Activated CD4-positive, CD25-positive, alpha-beta regulatory T cell treated with anti-CD3 and anti-CD28 coated beads, Interleukin-2, amount 50 U/mL, for 72 hours (primary cell): ENCODE measurements at regions not wholly inside any gene's neighbourhood (a gene's known extent, or its start where the extent isn't known, plus 50 kb on each side); places are given as distances from the start of the nearest gene placed in this dataset.

Source experiments
- DNase-seq: peaks from one replicate; pipeline ENCODE4 v3.0.0; 2021

- DNase-seq: no peak
Measured at GRCh38 chr12:41743835-41744234, 400.8 kb downstream of the GXYLT1 start.

- no peak for DNase-seq
Measured at GRCh38 chr12:41739066-41739465, 405.6 kb downstream of the GXYLT1 start.

GRCh38 chr12:41737423-41737822 is 407.3 kb downstream of the GXYLT1 start:
- DNase-seq: no peak

GRCh38 chr12:41736436-41736835 is 408.2 kb downstream of the GXYLT1 start:
- no peak for DNase-seq

GRCh38 chr12:41731691-41732090 is 413.0 kb downstream of the GXYLT1 start:
- DNase-seq: no peak

GRCh38 chr12:41731061-41731460 is 413.6 kb downstream of the GXYLT1 start:
- no peak for DNase-seq

GRCh38 chr12:41724216-41724615 is 420.5 kb downstream of the GXYLT1 start:
- DNase-seq: no peak

GRCh38 chr12:41719214-41719613 is 425.5 kb downstream of the GXYLT1 start:
- DNase-seq: no peak

GRCh38 chr12:41715256-41715655 is 429.4 kb downstream of the GXYLT1 start:
- DNase-seq: no peak

- DNase-seq: no peak
Measured at GRCh38 chr12:41709463-41710285, 435.0 kb downstream of the GXYLT1 start.

GRCh38 chr12:41709012-41709411 is 435.7 kb downstream of the GXYLT1 start:
- no peak for DNase-seq

- DNase-seq: no peak
Measured at GRCh38 chr12:41706376-41706775, 438.3 kb downstream of the GXYLT1 start.

- DNase-seq: no peak
Measured at GRCh38 chr12:41701943-41702601, 442.6 kb downstream of the GXYLT1 start.

GRCh38 chr12:41700940-41701339 is 443.7 kb downstream of the GXYLT1 start:
- DNase-seq: no peak

GRCh38 chr12:41699658-41700057 is 445.0 kb downstream of the GXYLT1 start:
- no peak for DNase-seq

GRCh38 chr12:41697161-41697560 is 447.5 kb downstream of the GXYLT1 start:
- no peak for DNase-seq

GRCh38 chr12:41684997-41685396 is 459.7 kb downstream of the GXYLT1 start:
- no peak for DNase-seq

GRCh38 chr12:41683513-41684240 is 461.0 kb downstream of the GXYLT1 start:
- no peak for DNase-seq

- DNase-seq: no peak
Measured at GRCh38 chr12:41683023-41683422, 461.7 kb downstream of the GXYLT1 start.

GRCh38 chr12:41681898-41682297 is 462.8 kb downstream of the GXYLT1 start:
- no peak for DNase-seq

- DNase-seq: no peak
Measured at GRCh38 chr12:41680155-41680554, 464.5 kb downstream of the GXYLT1 start.

GRCh38 chr12:41663598-41664265 is 475.6 kb downstream of the PDZRN4 start:
- DNase-seq: no peak

- DNase-seq: no peak
Measured at GRCh38 chr12:41661141-41661765, 473.1 kb downstream of the PDZRN4 start.
